Chondrocyte (in vitro differentiated cells): ENCODE measurements at regions not wholly inside any gene's neighbourhood (a gene's known extent, or its start where the extent isn't known, plus 50 kb on each side); places are given as distances from the start of the nearest gene placed in this dataset.

Source experiments
- DNase-seq: peaks from one replicate; pipeline ENCODE4 v3.0.0; 2021; ENCODE audit warnings: mixed read lengths, low spot score
- H3K27ac Mint-ChIP-seq: one replicate; pipeline ENCODE4 v1.8.0; 2021; ENCODE audit warnings: mild to moderate bottlenecking, moderate library complexity, mixed read lengths; ENCODE audit not compliant: unreplicated experiment
- H3K27me3 Mint-ChIP-seq: 2 replicates; pipeline ENCODE4 v1.8.0; 2021; ENCODE audit warnings: low read depth, mixed read lengths
- H3K36me3 Mint-ChIP-seq: 2 replicates; pipeline ENCODE4 v1.8.0; 2021; ENCODE audit warnings: low read depth, mixed read lengths
- H3K4me1 Mint-ChIP-seq: 2 replicates; pipeline ENCODE4 v1.8.0; 2021; ENCODE audit warnings: low read depth, mild to moderate bottlenecking, mixed read lengths
- H3K4me3 Mint-ChIP-seq: one replicate; pipeline ENCODE4 v1.8.0; 2021; ENCODE audit warnings: mild to moderate bottlenecking, moderate library complexity, mixed read lengths; ENCODE audit not compliant: unreplicated experiment
- H3K9me3 Mint-ChIP-seq: 2 replicates; pipeline ENCODE4 v1.8.0; 2021; ENCODE audit warnings: low read depth, mixed read lengths
- TF ChIP-seq, protein P1 (sequence below): fragments of 200-600 bp; sonication (generic); IDR thresholded peaks from 2 replicates; pipeline ENCODE4 v1.5.0; 2021; ENCODE audit warnings: antibody characterized with exemption, mild to moderate bottlenecking, moderate library complexity

DNA sequence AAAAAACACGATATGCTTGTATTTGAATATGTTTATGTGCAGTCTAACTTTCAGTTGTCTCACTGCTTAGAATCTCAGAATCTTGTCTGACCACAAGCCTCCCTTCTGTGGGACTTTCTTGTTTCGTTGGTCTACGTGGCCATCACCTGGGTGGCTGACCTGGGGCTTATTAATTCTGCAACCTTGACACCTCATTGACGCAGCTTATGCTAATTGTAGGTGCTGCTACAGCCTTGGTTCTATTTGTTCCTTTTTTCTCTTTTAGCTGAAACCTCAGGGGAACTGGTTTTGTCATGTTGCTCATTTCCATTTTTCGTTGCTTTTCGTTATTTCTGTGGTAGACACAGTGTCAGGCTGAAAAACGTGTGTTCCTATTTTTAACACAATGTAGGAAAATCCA lies 273.7 kb downstream of the SLC4A3 start:
- no peaks in the 10 kb centered on the region for H3K4me1 Mint-ChIP-seq

DNA sequence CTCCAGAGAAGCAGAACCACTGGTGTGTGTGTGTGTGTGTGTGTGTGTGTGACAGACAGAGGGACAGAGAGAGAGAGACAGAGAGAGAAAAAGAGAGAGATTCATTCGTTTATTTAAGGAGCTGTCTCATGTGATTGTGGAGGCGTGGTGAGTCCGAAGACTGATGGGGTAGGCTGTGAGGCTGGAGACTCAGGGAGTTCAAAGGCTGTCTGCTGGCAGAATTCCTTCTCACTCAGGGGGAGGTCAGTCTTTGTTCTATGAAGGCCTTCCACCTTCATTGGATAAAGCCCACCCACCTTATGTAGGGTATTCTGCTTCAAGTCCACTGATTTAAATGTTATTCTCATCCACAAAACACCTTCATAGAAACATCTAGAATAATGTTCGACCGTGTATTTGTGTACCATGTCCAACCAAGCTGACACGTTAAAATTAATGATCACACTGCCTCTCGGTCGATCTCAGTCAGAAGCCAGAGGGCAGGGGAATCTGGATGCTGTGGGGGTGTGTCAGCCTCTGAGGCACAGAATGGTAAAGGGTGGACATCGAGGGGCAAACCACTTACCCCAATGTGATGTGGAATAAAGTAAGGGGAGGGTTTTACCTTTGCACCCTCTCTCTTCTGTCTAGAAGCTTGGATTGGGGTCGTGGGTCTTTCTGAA lies 275.6 kb downstream of the SLC4A3 start:
- Mint-ChIP-seq H3K27ac (no peak overlapping the region), H3K4me1 (no peaks in the 10 kb centered on the region), H3K9me3 (no peaks in the 10 kb centered on the region), H3K27me3 (no peaks in the 10 kb centered on the region), H3K4me3 (no peak overlapping the region), H3K36me3 (no peaks in the 10 kb centered on the region)
- TF ChIP-seq, protein P1, sequence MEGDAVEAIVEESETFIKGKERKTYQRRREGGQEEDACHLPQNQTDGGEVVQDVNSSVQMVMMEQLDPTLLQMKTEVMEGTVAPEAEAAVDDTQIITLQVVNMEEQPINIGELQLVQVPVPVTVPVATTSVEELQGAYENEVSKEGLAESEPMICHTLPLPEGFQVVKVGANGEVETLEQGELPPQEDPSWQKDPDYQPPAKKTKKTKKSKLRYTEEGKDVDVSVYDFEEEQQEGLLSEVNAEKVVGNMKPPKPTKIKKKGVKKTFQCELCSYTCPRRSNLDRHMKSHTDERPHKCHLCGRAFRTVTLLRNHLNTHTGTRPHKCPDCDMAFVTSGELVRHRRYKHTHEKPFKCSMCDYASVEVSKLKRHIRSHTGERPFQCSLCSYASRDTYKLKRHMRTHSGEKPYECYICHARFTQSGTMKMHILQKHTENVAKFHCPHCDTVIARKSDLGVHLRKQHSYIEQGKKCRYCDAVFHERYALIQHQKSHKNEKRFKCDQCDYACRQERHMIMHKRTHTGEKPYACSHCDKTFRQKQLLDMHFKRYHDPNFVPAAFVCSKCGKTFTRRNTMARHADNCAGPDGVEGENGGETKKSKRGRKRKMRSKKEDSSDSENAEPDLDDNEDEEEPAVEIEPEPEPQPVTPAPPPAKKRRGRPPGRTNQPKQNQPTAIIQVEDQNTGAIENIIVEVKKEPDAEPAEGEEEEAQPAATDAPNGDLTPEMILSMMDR = no peak
- no peak for DNase-seq

More for the DNA sequence above, 273.7 kb downstream of the SLC4A3 start:
- TF ChIP-seq, protein P1 = no peak
- H3K27me3 Mint-ChIP-seq = no peaks in the 10 kb centered on the region
- H3K9me3 Mint-ChIP-seq = no peaks in the 10 kb centered on the region
- no peaks in the 10 kb centered on the region for H3K36me3 Mint-ChIP-seq
- no peak for DNase-seq
- H3K4me3 Mint-ChIP-seq = no peak overlapping the region
- no peak overlapping the region for H3K27ac Mint-ChIP-seq

DNA sequence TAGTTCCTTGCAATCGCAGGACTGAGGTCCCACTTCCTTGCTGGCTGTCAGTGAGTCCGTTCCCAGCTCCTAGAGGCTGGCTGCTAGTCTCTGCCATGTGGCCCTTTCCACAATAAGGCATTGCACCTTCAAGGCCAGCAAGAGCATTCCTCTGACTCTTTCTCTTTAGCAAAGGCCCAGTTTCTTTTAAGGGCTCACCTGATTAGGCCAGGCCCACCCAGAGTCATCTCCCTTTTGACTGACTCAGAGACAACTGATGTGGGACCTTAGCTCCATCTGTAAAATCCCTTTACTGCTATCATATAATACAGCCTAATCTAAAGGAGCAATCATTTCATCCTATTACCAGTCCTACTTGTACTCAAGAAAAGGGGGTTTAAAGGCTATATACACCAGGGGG lies 278.2 kb downstream of the SLC4A3 start:
- no peak for DNase-seq
- H3K27ac Mint-ChIP-seq = no peak overlapping the region
- no peaks in the 10 kb centered on the region for H3K27me3 Mint-ChIP-seq
- no peaks in the 10 kb centered on the region for H3K36me3 Mint-ChIP-seq
- no peaks in the 10 kb centered on the region for H3K4me1 Mint-ChIP-seq
- no peak overlapping the region for H3K4me3 Mint-ChIP-seq
- no peaks in the 10 kb centered on the region for H3K9me3 Mint-ChIP-seq
- TF ChIP-seq, protein P1 = no peak

DNA sequence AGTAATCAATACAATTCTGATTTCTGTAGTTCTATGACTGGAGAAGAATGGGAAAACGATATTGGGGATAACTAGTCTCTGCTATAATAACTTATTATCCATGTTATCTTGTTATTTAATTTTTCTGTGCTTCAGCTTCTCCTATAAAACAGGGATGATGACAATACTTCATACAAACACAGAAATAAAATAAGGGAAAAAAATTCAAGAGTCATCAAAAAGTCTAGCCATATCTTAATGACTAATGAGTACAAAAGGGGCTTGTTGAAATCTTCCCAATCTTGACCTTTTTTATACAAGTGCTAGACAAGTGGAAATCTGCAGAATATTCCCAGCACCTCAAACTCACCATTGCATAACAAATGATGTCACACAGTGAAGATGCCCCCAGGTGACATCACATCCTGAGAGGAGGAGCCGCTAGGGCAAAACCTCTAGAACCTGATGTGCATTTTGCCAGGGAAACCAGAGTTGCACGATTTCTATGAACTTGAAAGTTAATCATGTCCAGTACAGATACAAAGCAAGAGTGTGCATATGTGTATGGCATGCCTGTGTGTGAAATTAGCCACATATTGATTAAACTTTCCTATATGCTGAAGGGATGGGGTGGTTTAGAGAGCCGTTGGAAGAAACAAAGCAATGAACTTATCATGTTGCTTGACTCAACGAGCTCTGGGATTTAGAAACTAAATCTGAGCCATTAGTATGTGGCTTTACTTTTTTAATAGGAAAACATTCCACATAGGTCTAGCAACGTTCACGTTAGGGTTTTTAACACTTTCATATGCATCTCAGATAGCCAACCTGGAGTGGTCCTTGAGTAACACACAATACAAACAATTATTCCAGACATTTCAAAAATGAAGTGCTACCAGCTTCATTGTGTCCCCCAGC lies 278.9 kb downstream of the SLC4A3 start:
- DNase-seq = no peak
- Mint-ChIP-seq H3K4me1 (no peaks in the 10 kb centered on the region), H3K4me3 (no peak overlapping the region), H3K27me3 (no peaks in the 10 kb centered on the region), H3K9me3 (no peaks in the 10 kb centered on the region), H3K36me3 (no peaks in the 10 kb centered on the region), H3K27ac (no peak overlapping the region)
- TF ChIP-seq, protein P1 = no peak

DNA sequence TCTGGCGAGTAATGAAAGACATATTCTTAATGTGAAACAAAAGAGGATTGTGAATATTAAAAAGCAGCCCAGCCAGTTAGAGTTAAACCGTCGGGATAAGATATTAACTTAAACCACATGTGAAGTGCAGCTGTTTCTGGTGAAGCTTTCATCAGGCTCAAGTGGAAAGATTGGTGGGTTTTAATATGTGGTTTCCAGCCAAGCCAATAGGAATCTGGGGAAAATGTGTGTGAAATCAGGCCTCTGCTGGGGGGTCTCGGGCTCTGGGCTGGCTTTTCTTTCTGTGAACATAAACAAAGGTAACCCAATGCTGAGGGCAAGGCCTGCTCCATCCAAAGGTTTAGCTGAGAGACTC lies 279.6 kb downstream of the SLC4A3 start:
- DNase-seq = no peak
- Mint-ChIP-seq H3K36me3 (no peaks in the 10 kb centered on the region), H3K9me3 (no peaks in the 10 kb centered on the region), H3K27ac (no peak overlapping the region), H3K27me3 (no peaks in the 10 kb centered on the region), H3K4me3 (no peak overlapping the region), H3K4me1 (no peaks in the 10 kb centered on the region)
- TF ChIP-seq, protein P1 = no peak
